ENCODE measurements at regions not wholly inside any gene's neighbourhood (a gene's known extent, or its start where the extent isn't known, plus 50 kb on each side); places are given as distances from the start of the nearest gene placed in this dataset.
A peak's percentile ranks its signal among the peaks of the same experiment; 100 is the strongest.

GRCh38 chr1:184888505-184888904, 85.8 kb downstream of the NIBAN1 start:
- H3K9ac ChIP-seq (ENCODE audit: insufficient read depth in 1 of 2, low read length in 2 of 2), result no peak overlapping the region
- peaks cover 0 to 21% (median 4%) of the 10 kb centered on the region in 5 donors for H3K4me1 ChIP-seq (ENCODE audit: control insufficient read depth in 5 of 5, insufficient read depth in 5 of 5, low read length in 5 of 5)
- H3K9me3 ChIP-seq (ENCODE audit: control insufficient read depth in 4 of 4, insufficient read depth in 3 of 4, low read length in 3 of 4), result no peaks in the 10 kb centered on the region
- ATAC-seq (ENCODE audit: insufficient read depth, low FRiP score) (no peak), DNase-seq (no peak)
- H3K27ac ChIP-seq (ENCODE audit: low read depth in 1 of 2, low read length in 1 of 2), result no peak overlapping the region
- H3K27me3 ChIP-seq (ENCODE audit: control insufficient read depth in 3 of 3, insufficient read depth in 3 of 3, low read length in 2 of 3), result no peaks in the 10 kb centered on the region
- H3K36me3 ChIP-seq (ENCODE audit: control insufficient read depth in 4 of 4, insufficient read depth in 4 of 4, low read length in 4 of 4), result peaks cover 0 to 16% (median 0%) of the 10 kb centered on the region in 4 donors
- no peak for TF ChIP-seq CTCF (IDR thresholded peaks at IDR 0.05; ENCODE audit: control extremely low read depth, extremely low read depth)
- H3K4me3 ChIP-seq, result no peak overlapping the region

GRCh38 chr1:184882957-184883815, 91.1 kb downstream of the NIBAN1 start:
- no peaks in the 10 kb centered on the region for H3K9me3 ChIP-seq (ENCODE audit: control insufficient read depth in 4 of 4, insufficient read depth in 3 of 4, low read length in 3 of 4)
- H3K4me1 ChIP-seq (ENCODE audit: control insufficient read depth in 5 of 5, insufficient read depth in 5 of 5, low read length in 5 of 5), result peaks cover 0 to 34% (median 0%) of the 10 kb centered on the region in 5 donors
- TF ChIP-seq CTCF (IDR thresholded peaks at IDR 0.05; ENCODE audit: control extremely low read depth, extremely low read depth), result no peak
- no peak overlapping the region for H3K4me3 ChIP-seq
- ATAC-seq (ENCODE audit: insufficient read depth, low FRiP score) (no peak), DNase-seq (no peak)
- peak overlapping the region in 1 of 2 donors; percentile 72 for H3K27ac ChIP-seq (ENCODE audit: low read depth in 1 of 2, low read length in 1 of 2)
- no peak overlapping the region for H3K9ac ChIP-seq (ENCODE audit: insufficient read depth in 1 of 2, low read length in 2 of 2)
- whole genome bisulfite sequencing, 2 donors, result 81 to 85% methylated on average over 10 of the region's 10 CpGs
- H3K36me3 ChIP-seq (ENCODE audit: control insufficient read depth in 4 of 4, insufficient read depth in 4 of 4, low read length in 4 of 4), result no peaks in the 10 kb centered on the region
- H3K27me3 ChIP-seq (ENCODE audit: control insufficient read depth in 3 of 3, insufficient read depth in 3 of 3, low read length in 2 of 3), result no peaks in the 10 kb centered on the region

GRCh38 chr1:184881941-184882913, 92.1 kb downstream of the NIBAN1 start:
- Histone ChIP-seq H3K36me3 (ENCODE audit: control insufficient read depth in 4 of 4, insufficient read depth in 4 of 4, low read length in 4 of 4) (no peaks in the 10 kb centered on the region), H3K27ac (ENCODE audit: low read depth in 1 of 2, low read length in 1 of 2) (peak overlapping the region; percentile 52 to 72), H3K27me3 (ENCODE audit: control insufficient read depth in 3 of 3, insufficient read depth in 3 of 3, low read length in 2 of 3) (no peaks in the 10 kb centered on the region), H3K4me1 (ENCODE audit: control insufficient read depth in 5 of 5, insufficient read depth in 5 of 5, low read length in 5 of 5) (peaks cover 0 to 34% (median 0%) of the 10 kb centered on the region in 5 donors), H3K9me3 (ENCODE audit: control insufficient read depth in 4 of 4, insufficient read depth in 3 of 4, low read length in 3 of 4) (no peaks in the 10 kb centered on the region), H3K4me3 (no peak overlapping the region), H3K9ac (ENCODE audit: insufficient read depth in 1 of 2, low read length in 2 of 2) (no peak overlapping the region)
- DNase-seq, result no peak
- ATAC-seq (ENCODE audit: insufficient read depth, low FRiP score), result peak; percentile 46
- TF ChIP-seq CTCF (IDR thresholded peaks at IDR 0.05; ENCODE audit: control extremely low read depth, extremely low read depth), result no peak
- WGBS, 2 donors, result 68 to 70% methylated on average over 9 of the region's 9 CpGs
